Naive thymus-derived CD4-positive, alpha-beta T cell (primary cell): ENCODE measurements at regions not wholly inside any gene's neighbourhood (a gene's known extent, or its start where the extent isn't known, plus 50 kb on each side); places are given as distances from the start of the nearest gene placed in this dataset.

Experiments used
- ATAC-seq: fragments of 150-1000 bp; cut with Tn5 transposase; 2 replicates; pipeline ENCODE4 v1.10.0; 2021; ENCODE audit warnings: mild to moderate bottlenecking, moderate library complexity
- CTCF ChIA-PET: fragments of 350-600 bp; sonication (Branson Sonifier 250); formaldehyde crosslinking; loops from one replicate; lab custom pipeline; 2021; ENCODE audit warnings: antibody characterized with exemption; lab: Charles Lee
- POLR2A ChIA-PET: fragments of 350-600 bp; sonication (Branson Sonifier 250); formaldehyde crosslinking; loops from one replicate; lab custom pipeline; 2021; ENCODE audit warnings: antibody characterized with exemption, inconsistent platforms; lab: Charles Lee
- DNase-seq, 9 donors: peaks; one replicate each; pipeline versions ENCODE4 v3.0.0 to v3.0.0-alpha.2; 2020 to 2022; ENCODE audit warnings: mixed read lengths in 1 of 9
- H3K27ac ChIP-seq: one replicate; pipeline ENCODE4 v1.7.0; 2013; ENCODE audit warnings: mild to moderate bottlenecking, low read depth, low read length, moderate library complexity
- H3K27me3 ChIP-seq, 2 donors: one replicate each; pipeline ENCODE4 v1.7.0; 2013; ENCODE audit warnings: low read length in 2 of 2, mild to moderate bottlenecking in 2 of 2, moderate library complexity in 2 of 2; ENCODE audit not compliant: control insufficient read depth in 2 of 2, insufficient read depth in 2 of 2
- H3K36me3 ChIP-seq, 3 experiments: 1 replicate in 2 of 3; 2 replicates in 1 of 3; pipeline ENCODE4 v1.7.0; 2013; ENCODE audit warnings: low read length in 3 of 3, mild to moderate bottlenecking in 3 of 3, moderate library complexity in 1 of 3; ENCODE audit not compliant: insufficient read depth in 3 of 3, control insufficient read depth in 2 of 3
- H3K4me1 ChIP-seq, 2 donors: one replicate each; pipeline ENCODE4 v1.7.0; 2013; ENCODE audit warnings: low read length in 2 of 2, mild to moderate bottlenecking in 2 of 2, moderate library complexity in 1 of 2; ENCODE audit not compliant: control insufficient read depth in 2 of 2, insufficient read depth in 2 of 2
- H3K4me3 ChIP-seq: 2 replicates; pipeline ENCODE4 v1.7.0; 2013; ENCODE audit warnings: mild to moderate bottlenecking, low read length
- H3K9me3 ChIP-seq, 3 experiments: 1 replicate in 2 of 3; 2 replicates in 1 of 3; pipeline ENCODE4 v1.7.0; 2013; ENCODE audit warnings: low read length in 3 of 3; ENCODE audit not compliant: control insufficient read depth in 2 of 3
- H3K27ac Mint-ChIP-seq, 9 donors: one replicate each; pipeline ENCODE4 v1.8.0; 2020 to 2022; ENCODE audit warnings: mixed read lengths in 9 of 9, mild to moderate bottlenecking in 8 of 9, moderate library complexity in 5 of 9, inconsistent platforms in 2 of 9
- H3K27me3 Mint-ChIP-seq, 5 donors: one replicate each; pipeline ENCODE4 v1.8.0; 2021 to 2022; ENCODE audit warnings: mixed read lengths in 5 of 5, mild to moderate bottlenecking in 1 of 5
- H3K36me3 Mint-ChIP-seq, 5 donors: one replicate each; pipeline ENCODE4 v1.8.0; 2020 to 2022; ENCODE audit warnings: mixed read lengths in 5 of 5, mild to moderate bottlenecking in 3 of 5, inconsistent platforms in 1 of 5
- H3K4me1 Mint-ChIP-seq, 7 donors: one replicate each; pipeline ENCODE4 v1.8.0; 2020 to 2022; ENCODE audit warnings: mixed read lengths in 7 of 7, mild to moderate bottlenecking in 3 of 7, inconsistent platforms in 1 of 7
- H3K4me3 Mint-ChIP-seq, 10 donors: one replicate each; pipeline ENCODE4 v1.8.0; 2020 to 2022; ENCODE audit warnings: mild to moderate bottlenecking in 10 of 10, mixed read lengths in 10 of 10, moderate library complexity in 6 of 10, inconsistent platforms in 2 of 10
- H3K9me3 Mint-ChIP-seq, 11 donors: one replicate each; pipeline ENCODE4 v1.8.0; 2020 to 2022; ENCODE audit warnings: mixed read lengths in 11 of 11, mild to moderate bottlenecking in 4 of 11, inconsistent platforms in 1 of 11, moderate library complexity in 1 of 11
- intact Hi-C, 2 donors: fragments of 100-400 bp; cut with micrococcal nuclease; formaldehyde crosslinking; loops; one replicate each; pipeline ENCODE4 v1.15.1; 2023

DNA sequence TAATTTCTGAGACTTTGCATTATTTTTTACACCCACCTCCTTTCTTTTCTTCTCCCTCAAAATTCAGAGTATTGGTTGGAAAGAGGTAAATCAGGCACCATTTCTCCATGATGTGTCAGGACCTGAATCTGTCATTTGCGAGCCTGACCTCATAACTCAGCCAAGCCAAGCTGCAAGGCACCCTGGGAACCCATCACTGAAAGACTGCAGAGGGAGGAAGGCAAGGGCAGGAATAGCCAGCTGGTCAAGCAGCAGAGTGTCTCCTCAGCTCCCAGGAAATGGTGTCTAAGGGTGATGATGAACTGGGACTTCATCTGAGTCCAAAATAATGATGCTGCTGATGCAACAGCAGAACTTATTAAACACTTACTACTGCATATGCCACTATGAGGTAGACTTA, 556.6 kb downstream of the OMA1 start:
- ChIA-PET POLR2A (no interaction called here), CTCF (no interaction called here)

DNA sequence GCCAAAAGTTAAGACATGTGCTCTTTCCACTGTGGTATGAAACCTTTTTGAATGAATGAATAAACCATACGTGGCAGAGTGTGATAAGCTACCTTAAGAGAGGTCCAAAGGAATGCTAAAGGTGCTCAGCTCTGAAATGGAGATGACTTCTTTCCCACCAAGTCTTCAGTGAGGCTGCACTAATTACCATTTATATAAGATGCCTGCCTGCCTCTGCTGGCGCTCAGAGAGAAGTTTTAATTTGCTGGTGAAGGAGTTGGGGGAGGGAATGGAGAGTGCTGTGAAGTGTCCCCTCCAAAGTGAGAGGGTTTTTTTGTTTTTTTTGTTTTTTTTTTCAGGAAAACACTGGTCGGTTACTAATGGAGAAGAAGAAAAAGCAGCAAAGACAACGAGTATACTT, 559.0 kb downstream of the OMA1 start:
- H3K36me3 Mint-ChIP-seq: peaks cover 0 to 5% (median 0%) of the 10 kb centered on the region in 5 donors
- POLR2A ChIA-PET: no interaction called here
- intact Hi-C loops: no loop called here
- no peak for DNase-seq
- H3K4me3 Mint-ChIP-seq: no peak overlapping the region
- H3K9me3 ChIP-seq: no peaks in the 10 kb centered on the region
- no peak overlapping the region for H3K4me3 ChIP-seq
- H3K27ac ChIP-seq: no peak overlapping the region
- H3K9me3 Mint-ChIP-seq: no peaks in the 10 kb centered on the region
- H3K27ac Mint-ChIP-seq: no peak overlapping the region
- H3K36me3 ChIP-seq: no peaks in the 10 kb centered on the region
- no peaks in the 10 kb centered on the region for H3K27me3 ChIP-seq
- peaks cover 0 to 15% (median 2%) of the 10 kb centered on the region in 5 donors for H3K27me3 Mint-ChIP-seq
- CTCF ChIA-PET: no interaction called here
- H3K4me1 Mint-ChIP-seq: peaks cover 0 to 22% (median 13%) of the 10 kb centered on the region in 7 donors
- H3K4me1 ChIP-seq: peaks cover 0 to 8% of the 10 kb centered on the region in 2 donors
- no peak for ATAC-seq

More for the DNA sequence above, 556.6 kb downstream of the OMA1 start:
- Mint-ChIP-seq H3K27ac (no peak overlapping the region), H3K4me1 (peaks cover 0 to 22% (median 13%) of the 10 kb centered on the region in 7 donors), H3K36me3 (no peaks in the 10 kb centered on the region), H3K27me3 (peaks cover 0 to 7% (median 2%) of the 10 kb centered on the region in 5 donors), H3K4me3 (no peak overlapping the region), H3K9me3 (no peaks in the 10 kb centered on the region)
- Histone ChIP-seq H3K9me3 (no peaks in the 10 kb centered on the region), H3K4me1 (peaks cover 0 to 8% of the 10 kb centered on the region in 2 donors), H3K27ac (no peak overlapping the region), H3K27me3 (no peaks in the 10 kb centered on the region), H3K36me3 (no peaks in the 10 kb centered on the region), H3K4me3 (no peak overlapping the region)
- no peak for DNase-seq
- no peak for ATAC-seq
- intact Hi-C loops: no loop called here

DNA sequence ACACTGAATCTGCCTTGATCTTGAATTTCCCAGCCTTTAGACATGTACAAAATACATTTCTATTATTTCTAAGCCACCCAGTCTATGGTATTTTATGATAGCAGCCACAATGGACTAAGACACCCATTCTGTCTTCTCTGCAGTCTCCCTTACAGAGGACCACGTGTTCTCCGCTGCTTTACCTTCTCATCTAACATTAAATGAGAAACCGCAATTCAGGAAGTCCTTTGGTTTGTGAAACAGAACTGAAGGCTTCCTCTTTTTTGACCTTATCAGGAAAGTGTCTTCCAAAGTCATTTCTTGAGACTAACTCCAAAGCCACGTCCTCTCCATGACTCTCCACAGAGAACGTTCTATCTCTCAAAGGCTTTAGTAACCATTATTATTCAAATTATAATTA, 560.1 kb downstream of the OMA1 start:
- H3K4me3 ChIP-seq: no peak overlapping the region
- no peaks in the 10 kb centered on the region for H3K27me3 ChIP-seq
- ChIA-PET POLR2A (interaction anchor here (0.7 kb wide), 1 partner anchor 33 kb away, joined by 3 read pairs; no protein-coding TSS in a partner anchor), CTCF (no interaction called here)
- H3K27ac Mint-ChIP-seq: no peak overlapping the region
- ATAC-seq (peak; percentile 27), DNase-seq (peak in 1 of 9 donors; percentile 1)
- H3K27me3 Mint-ChIP-seq: peaks cover 0 to 15% (median 2%) of the 10 kb centered on the region in 5 donors
- no peaks in the 10 kb centered on the region for H3K9me3 ChIP-seq
- no peak overlapping the region for H3K4me3 Mint-ChIP-seq
- no peaks in the 10 kb centered on the region for H3K9me3 Mint-ChIP-seq
- peaks cover 0 to 22% (median 13%) of the 10 kb centered on the region in 7 donors for H3K4me1 Mint-ChIP-seq
- H3K4me1 ChIP-seq: peaks cover 0 to 8% of the 10 kb centered on the region in 2 donors
- no peak overlapping the region for H3K27ac ChIP-seq
- intact Hi-C loops: no loop called here
- peaks cover 0 to 5% (median 0%) of the 10 kb centered on the region in 5 donors for H3K36me3 Mint-ChIP-seq
- no peaks in the 10 kb centered on the region for H3K36me3 ChIP-seq

DNA sequence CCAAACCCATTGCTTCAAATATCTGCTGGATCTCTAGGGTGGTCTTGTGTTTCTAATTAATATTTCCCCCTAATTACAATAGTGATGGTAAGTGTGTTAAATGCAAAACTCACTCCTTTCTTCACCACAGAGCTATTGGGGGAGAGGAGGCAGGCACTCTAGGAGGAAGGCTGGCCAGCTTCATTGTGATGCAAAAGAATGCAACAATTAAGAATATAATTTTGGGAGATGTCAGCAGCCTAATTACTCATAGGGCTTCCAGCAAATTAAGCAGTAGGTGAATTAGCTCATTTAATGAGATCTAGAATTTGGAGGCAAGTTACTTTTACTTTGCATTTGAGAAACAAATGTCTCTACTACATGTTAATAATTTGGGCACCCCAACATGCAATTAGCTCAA, 560.4 kb upstream of the DAB1 start:
- Mint-ChIP-seq H3K4me3 (no peak overlapping the region), H3K4me1 (peaks cover 0 to 22% (median 13%) of the 10 kb centered on the region in 7 donors), H3K27me3 (peaks cover 0 to 21% (median 2%) of the 10 kb centered on the region in 5 donors), H3K9me3 (no peaks in the 10 kb centered on the region), H3K27ac (no peak overlapping the region), H3K36me3 (peaks cover 0 to 5% (median 0%) of the 10 kb centered on the region in 5 donors)
- POLR2A ChIA-PET: no interaction called here
- DNase-seq (no peak), ATAC-seq (no peak)
- CTCF ChIA-PET: interaction anchor here (0.6 kb wide), 1 partner anchor 42 kb away, joined by 3 read pairs; no protein-coding TSS in a partner anchor
- Histone ChIP-seq H3K4me3 (no peak overlapping the region), H3K4me1 (peaks cover 0 to 8% of the 10 kb centered on the region in 2 donors), H3K36me3 (no peaks in the 10 kb centered on the region), H3K27ac (no peak overlapping the region), H3K9me3 (no peaks in the 10 kb centered on the region), H3K27me3 (no peaks in the 10 kb centered on the region)
- intact Hi-C loops: no loop called here

DNA sequence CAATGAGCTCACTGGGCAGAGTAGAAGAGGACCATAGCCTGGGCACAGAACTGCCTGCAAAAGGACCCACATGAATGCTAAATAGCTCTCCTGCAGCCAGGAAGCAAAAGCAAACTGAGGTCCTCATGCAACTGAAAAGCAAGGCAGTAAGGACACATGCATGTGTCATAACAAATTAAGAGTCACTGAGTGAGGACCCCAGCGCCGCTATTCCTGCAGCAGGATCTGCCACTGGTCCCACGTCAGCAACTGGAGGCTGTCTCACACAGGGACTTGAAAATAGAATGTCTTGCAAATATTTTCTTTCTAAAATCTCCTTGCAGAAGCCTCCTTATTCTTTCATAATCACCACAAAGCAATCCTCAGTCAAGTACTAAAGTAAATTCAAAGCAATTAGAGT, 559.6 kb upstream of the DAB1 start:
- ATAC-seq (no peak), DNase-seq (no peak)
- Histone ChIP-seq H3K4me3 (no peak overlapping the region), H3K27me3 (no peaks in the 10 kb centered on the region), H3K36me3 (no peaks in the 10 kb centered on the region), H3K4me1 (peaks cover 0 to 8% of the 10 kb centered on the region in 2 donors), H3K27ac (no peak overlapping the region), H3K9me3 (no peaks in the 10 kb centered on the region)
- Mint-ChIP-seq H3K9me3 (peaks cover 0 to 7% (median 0%) of the 10 kb centered on the region in 11 donors), H3K27ac (no peak overlapping the region), H3K27me3 (peaks cover 0 to 25% (median 3%) of the 10 kb centered on the region in 5 donors), H3K36me3 (peaks cover 0 to 5% (median 0%) of the 10 kb centered on the region in 5 donors), H3K4me1 (peaks cover 0 to 22% (median 13%) of the 10 kb centered on the region in 7 donors), H3K4me3 (no peak overlapping the region)
- intact Hi-C loops: no loop called here
- ChIA-PET CTCF (no interaction called here), POLR2A (no interaction called here)

DNA sequence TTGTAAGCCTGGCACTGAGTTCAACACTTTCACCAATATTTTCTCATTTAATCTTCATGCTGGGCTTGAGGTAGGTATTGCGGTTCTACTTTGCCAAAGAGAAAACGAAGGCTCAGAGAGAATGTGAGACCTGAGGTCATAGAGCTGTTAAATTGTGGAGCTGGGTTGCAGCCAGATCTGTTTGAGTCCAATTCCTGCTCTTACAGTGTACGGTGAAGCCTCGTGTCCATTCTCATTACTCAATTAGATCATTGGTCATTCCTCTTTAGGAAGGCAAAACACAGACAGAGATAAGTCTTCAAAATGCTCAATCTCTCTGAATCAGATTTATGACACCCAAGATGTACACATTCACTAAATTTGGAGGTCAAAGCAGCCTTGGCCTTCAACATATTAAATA, 559.0 kb upstream of the DAB1 start:
- H3K27ac ChIP-seq: no peak overlapping the region
- no peaks in the 10 kb centered on the region for H3K36me3 ChIP-seq
- H3K36me3 Mint-ChIP-seq: peaks cover 0 to 5% (median 0%) of the 10 kb centered on the region in 5 donors
- H3K9me3 Mint-ChIP-seq: peaks cover 0 to 12% (median under 1%) of the 10 kb centered on the region in 11 donors
- peaks cover 0 to 22% (median 13%) of the 10 kb centered on the region in 7 donors for H3K4me1 Mint-ChIP-seq
- peaks cover 2 to 25% (median 9%) of the 10 kb centered on the region in 5 donors for H3K27me3 Mint-ChIP-seq
- ChIA-PET POLR2A (no interaction called here), CTCF (no interaction called here)
- peaks cover 0 to 8% of the 10 kb centered on the region in 2 donors for H3K4me1 ChIP-seq
- intact Hi-C loops: no loop called here
- H3K27ac Mint-ChIP-seq: no peak overlapping the region
- H3K4me3 Mint-ChIP-seq: no peak overlapping the region
- ATAC-seq: no peak
- no peak for DNase-seq
- H3K4me3 ChIP-seq: no peak overlapping the region
- H3K27me3 ChIP-seq: no peaks in the 10 kb centered on the region
- no peaks in the 10 kb centered on the region for H3K9me3 ChIP-seq

DNA sequence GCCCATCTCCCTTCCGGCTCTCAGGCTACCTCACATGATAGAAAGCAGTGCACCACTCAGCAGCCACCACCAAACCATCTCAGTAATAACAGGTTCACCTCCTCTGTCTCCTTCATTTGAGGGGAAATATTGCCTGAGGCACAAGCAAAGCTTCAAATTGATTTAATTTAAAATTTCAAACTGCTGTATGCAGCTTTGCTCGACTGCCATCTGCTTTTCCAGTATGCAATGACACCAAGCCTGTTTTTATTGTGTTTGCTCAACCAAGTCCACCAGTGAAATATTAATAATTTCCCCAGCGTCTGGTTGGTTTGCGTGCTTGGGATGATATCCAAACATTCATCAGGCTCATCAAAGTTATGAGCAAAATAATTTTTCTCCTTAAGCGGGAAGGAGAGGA, 552.4 kb upstream of the DAB1 start:
- Histone ChIP-seq H3K9me3 (no peaks in the 10 kb centered on the region), H3K27me3 (no peaks in the 10 kb centered on the region), H3K36me3 (no peaks in the 10 kb centered on the region), H3K27ac (no peak overlapping the region), H3K4me1 (no peaks in the 10 kb centered on the region), H3K4me3 (no peak overlapping the region)
- intact Hi-C loops: no loop called here
- Mint-ChIP-seq H3K27ac (no peak overlapping the region), H3K36me3 (peaks cover 0 to 3% (median 0%) of the 10 kb centered on the region in 5 donors), H3K4me1 (peaks cover 0 to 2% (median 0%) of the 10 kb centered on the region in 7 donors), H3K27me3 (peaks cover 0 to 24% (median 13%) of the 10 kb centered on the region in 5 donors), H3K9me3 (peaks cover 0 to 31% (median 8%) of the 10 kb centered on the region in 11 donors), H3K4me3 (no peak overlapping the region)
- ATAC-seq (no peak), DNase-seq (no peak)
- POLR2A ChIA-PET: no interaction called here
- CTCF ChIA-PET: no interaction called here
